ENCODE measurements at regions not wholly inside any gene's neighbourhood (a gene's known extent, or its start where the extent isn't known, plus 50 kb on each side); places are given as distances from the start of the nearest gene placed in this dataset.

DNA sequence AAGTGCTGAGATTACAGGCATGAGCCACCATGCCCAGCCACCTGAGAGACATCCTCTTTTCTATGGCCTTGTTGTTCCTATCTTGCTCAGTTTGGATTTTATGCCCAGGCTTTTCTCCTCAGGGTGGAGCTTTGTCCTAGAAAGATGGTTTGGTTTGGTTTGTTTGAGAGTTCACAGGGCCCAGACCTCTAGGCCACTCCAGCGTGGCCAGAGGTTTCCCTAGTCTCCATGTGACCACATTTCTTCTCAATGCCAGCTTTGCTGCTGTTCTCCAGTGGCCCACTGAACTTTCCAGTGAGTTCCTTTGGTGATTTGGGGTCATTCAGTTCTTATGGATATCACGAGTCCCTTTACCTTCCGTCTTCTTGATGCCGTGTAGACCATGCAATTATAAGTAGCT is 92.6 kb upstream of the SERBP1 start:
- TF ChIP-seq, protein P1, sequence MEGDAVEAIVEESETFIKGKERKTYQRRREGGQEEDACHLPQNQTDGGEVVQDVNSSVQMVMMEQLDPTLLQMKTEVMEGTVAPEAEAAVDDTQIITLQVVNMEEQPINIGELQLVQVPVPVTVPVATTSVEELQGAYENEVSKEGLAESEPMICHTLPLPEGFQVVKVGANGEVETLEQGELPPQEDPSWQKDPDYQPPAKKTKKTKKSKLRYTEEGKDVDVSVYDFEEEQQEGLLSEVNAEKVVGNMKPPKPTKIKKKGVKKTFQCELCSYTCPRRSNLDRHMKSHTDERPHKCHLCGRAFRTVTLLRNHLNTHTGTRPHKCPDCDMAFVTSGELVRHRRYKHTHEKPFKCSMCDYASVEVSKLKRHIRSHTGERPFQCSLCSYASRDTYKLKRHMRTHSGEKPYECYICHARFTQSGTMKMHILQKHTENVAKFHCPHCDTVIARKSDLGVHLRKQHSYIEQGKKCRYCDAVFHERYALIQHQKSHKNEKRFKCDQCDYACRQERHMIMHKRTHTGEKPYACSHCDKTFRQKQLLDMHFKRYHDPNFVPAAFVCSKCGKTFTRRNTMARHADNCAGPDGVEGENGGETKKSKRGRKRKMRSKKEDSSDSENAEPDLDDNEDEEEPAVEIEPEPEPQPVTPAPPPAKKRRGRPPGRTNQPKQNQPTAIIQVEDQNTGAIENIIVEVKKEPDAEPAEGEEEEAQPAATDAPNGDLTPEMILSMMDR (IDR thresholded peaks at IDR 0.05), result no peak
- TF ChIP-seq POLR2A (IDR thresholded peaks at IDR 0.05), result no peak
